IPS-NIHi7 (cell line): ENCODE measurements at regions not wholly inside any gene's neighbourhood (a gene's known extent, or its start where the extent isn't known, plus 50 kb on each side); places are given as distances from the start of the nearest gene placed in this dataset.
A peak's percentile ranks its signal among the peaks of the same experiment; 100 is the strongest.

Experiments
- DNase-seq: peaks from one replicate; pipeline ENCODE4 v3.0.0; 2012; ENCODE audit warnings: mixed read lengths; ENCODE audit errors: extremely low spot score

DNA sequence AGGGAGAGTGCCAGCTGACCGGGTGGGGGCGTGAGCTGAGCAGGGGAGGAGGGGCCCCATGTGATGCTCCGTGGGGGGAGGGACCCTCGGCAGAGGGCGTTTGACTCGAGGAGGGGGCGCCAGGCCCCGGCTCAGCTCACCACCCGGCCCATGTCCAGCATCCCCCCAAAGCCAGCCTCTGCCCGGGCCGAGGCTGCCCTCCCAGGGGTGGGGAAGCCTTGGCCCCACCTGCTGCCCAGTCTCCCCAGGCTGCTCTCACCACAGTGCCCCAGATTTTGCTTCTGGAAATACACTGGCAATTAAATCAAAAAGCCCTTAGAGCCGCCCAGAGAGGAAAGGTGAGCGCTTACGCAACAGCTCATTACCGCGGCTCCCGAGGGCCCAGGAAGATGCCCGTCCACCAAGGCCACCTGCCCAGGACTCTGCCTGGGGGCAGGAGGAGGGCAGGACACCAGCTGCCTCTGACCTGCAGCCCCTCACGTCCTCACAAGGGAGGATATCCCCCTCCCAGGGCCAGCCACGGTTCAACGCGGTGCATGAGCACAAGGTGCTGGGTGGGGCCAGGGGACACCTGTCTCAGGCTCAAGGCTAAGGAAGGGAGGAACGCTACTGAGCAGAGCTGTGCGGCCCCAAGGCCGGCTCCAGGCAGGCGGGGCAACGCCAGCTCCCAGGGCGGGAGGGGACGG, 70.0 kb upstream of the INPP5A start:
- no peak for DNase-seq

DNA sequence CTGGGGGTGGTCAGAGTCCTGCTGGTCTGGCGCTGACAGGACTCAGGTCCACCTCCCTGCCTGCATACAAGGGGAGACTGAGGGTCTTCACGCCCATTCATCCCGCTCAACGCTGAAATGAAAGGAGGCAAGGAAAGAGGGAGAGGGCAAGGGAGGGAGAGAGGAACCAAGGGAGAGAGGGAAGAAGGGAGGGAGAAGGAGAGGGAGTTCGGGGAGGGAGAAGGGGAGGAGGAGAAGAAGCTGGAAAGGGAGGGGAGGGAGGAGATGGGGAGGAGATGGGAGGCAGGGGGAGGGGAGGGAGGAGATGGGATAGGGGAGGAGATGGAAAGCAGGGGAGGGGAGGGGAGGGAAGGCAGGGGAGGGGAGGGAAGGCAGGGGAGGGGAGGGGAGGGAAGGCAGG, 69.4 kb upstream of the INPP5A start:
- no peak for DNase-seq

DNA sequence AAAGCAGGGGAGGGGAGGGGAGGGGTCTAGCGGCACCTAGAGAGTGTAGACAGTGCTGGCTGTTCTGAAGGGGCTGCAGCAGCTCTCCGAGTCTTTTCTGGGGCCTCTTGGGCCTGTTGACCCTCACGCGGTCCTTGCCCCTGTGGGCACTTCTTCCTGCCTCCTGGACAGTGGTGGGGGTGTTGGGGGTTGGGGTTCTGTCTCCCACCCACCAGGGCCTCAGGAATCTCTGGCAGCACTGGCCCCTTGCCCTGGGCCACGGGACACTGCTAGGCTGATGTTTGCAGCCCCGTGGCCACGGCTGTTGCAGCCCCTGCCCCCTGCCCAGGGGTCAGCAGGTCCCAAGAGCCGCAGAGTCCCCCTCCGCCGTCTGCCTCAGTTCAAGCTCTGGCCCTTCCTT, 68.9 kb upstream of the INPP5A start:
- DNase-seq: no peak

DNA sequence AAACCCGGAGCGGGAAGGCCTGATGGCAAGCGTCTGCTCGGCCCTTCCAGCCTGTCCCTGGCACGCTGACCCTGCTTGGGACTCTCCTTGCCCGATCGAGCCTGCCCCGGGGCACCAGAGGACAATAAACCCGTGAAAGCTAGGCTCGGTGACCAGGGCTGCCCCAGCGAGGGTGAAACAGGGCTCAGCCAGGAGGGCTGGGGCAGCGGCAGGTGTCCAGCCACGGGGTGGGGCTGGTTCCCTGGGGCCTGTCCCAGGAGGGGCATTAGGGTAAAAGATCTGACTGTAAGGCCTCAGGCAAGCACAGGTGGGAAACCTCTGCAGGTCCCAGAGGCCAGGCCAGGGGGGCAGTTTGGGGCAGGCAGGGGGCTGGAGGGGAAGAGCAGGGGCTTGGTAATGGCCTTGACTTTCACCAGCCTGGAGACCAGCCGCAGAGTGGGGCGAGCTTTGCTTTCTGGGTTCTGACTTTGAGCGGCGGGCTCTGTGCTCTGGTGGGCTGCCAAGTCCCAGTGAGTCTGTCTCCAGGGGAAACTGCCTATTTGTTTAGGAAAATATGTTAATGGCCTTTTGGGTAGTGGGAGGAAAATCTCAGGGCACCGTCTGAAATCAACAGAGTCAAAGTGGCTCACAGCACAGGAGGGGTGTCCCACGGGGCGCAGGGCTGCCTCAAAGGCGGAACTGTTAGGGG, 68.2 kb upstream of the INPP5A start:
- DNase-seq: no peak

DNA sequence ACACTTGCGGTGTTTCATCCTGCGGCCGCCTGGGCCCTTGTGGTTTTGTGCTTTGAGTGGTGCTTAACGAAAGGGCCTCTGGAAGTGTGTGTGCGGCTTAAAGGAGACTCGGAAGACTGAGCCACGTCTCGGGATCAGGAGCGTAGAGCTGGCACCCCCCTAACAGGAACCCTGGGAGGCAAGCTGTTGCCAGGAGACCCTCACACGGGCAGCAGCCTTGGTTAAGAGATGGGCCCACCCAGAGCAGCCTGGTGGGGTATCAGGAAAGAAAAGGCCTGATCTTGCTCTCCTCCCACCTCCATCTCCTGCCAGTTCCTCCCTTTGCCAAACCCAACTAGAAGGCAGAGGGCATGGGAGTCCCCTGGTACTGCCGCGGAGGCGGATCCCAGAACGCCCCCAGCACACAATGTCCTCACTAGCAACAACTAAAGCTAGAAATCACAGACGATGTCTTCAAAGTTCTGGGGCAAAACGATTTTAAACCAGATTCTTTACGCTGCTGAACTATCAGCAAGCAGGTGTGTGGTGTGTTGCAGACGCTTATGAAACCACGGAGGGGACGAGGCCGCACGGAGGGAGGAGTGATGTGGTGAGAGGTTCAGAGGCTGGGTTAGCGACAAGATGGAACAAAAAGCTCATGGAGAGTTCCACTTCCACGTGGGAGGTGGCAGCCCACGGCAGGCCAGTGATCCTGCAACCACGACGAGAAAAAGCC, 67.0 kb upstream of the INPP5A start:
- no peak for DNase-seq

DNA sequence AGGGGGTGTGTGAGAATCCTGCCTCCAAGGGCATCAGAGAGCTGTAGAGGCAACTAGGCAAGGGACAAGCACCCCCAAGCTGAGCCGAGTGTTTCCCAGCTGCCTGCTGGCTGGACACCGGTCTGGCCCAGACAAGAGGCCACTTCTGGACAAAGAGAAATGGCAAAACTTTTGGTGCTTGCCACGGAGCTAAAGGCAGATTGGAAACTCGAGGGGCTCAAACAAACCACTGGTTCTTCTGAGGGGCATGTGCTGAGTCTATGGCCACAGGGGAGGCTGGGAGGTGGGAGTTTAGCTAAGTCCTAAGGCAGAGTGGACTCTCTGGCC, 66.5 kb upstream of the INPP5A start:
- DNase-seq: no peak

DNA sequence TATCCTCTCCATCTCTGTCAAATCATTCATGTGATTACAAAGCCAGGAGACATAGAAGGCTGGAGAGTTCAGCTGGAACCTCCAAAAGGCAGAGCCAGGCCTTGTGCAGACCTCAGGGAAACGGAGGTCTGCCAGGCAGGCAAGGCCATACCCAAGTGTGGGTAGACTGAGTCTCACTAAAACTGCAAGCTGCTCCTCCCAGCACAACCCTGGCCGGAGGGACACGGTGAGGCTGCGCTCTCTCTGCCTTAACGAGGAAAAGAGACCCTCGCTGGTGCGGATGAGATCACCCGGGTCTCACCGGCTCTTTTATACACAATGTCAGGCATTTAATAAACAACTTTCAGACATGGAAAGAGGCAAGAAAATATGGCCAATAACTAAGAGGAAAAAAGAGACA, 66.1 kb upstream of the INPP5A start:
- no peak for DNase-seq

DNA sequence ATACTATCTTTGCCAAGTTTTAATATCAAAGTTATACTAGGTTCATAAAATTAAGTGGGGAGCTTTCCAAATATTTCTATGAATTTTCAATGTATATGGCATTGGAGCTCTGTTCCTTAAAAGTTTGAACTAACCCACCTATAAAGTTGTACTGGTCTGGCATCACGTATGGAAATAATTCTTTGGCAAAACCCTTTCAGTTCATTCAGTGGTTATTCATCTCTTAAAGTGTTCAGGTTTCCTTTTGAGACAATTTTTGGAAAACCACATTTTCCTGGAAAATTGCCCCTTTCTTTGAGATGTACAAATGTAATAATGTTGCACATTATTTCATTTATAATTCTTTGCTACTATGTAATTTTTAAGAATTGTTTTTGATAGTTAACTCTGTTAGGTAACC, 62.5 kb upstream of the INPP5A start:
- no peak for DNase-seq

- DNase-seq: no peak
Measured at GRCh38 chr10:132476146-132477065, 61.2 kb upstream of the INPP5A start.

DNA sequence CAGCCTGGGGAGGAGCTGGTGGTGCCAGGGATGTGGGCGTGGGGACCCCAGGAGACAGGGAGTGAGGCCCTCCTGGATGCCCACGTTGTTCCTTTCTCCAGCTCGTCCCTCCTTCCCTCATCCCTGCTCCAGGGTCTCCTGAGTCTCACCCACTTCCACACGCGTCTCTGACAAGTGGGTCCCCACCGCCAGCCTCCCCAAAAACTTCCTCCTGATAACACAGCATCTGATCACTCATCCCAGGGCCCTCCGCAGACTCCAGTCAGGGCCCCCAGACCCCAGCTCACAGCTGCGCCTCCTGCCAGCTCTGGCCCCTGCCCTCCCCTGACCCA, 60.6 kb upstream of the INPP5A start:
- DNase-seq: no peak

DNA sequence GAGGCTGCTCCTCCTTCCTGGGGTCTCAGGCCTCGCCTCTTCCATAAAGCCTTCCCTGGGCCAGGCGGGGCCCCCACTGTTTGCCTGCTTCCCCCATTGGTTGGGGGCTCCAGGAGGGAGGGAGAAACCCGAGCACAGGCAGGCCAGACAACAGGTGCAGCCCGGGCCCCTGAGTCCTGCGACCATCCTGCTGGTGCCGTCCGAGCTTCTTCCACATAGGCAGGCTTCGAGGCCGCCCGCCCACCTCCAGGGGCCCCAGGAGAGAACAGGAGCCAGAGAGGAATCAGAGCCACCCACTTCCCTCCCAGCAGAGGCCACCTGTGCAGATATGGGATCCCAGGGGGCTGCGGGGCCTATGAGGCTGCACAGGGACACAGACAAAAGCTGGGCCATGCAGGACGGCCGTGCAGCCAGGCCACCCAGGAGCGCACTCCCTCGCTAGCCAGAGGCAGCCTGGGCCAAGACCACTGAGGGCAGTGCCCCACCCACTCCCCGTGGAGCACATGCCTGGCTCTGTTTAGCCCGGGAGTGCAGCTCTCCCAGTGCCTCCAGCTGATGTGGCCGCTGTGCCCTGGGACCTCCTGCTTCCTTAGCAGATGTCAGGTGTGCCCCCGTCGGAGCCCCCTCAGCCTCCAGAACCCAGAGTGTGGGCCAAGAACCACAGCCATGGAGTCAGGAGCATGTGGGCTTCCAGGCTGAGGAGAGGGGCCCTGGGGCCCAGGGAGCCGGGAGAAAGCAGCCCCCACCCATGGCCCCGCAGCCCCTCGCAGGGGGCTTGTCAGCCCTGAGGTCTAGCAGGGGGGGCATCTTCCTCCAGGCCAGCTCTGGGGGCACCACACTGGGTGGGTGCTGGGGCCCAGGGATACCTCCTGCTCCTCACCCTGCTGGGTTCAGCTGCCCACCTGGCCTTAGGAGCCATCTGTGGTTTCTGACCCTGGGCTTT, 59.9 kb upstream of the INPP5A start:
- DNase-seq: peak; percentile 44

- DNase-seq: no peak
Measured at GRCh38 chr10:132478341-132479023, 59.1 kb upstream of the INPP5A start.

- DNase-seq: no peak
Measured at GRCh38 chr10:132479024-132479602, 58.5 kb upstream of the INPP5A start.

DNA sequence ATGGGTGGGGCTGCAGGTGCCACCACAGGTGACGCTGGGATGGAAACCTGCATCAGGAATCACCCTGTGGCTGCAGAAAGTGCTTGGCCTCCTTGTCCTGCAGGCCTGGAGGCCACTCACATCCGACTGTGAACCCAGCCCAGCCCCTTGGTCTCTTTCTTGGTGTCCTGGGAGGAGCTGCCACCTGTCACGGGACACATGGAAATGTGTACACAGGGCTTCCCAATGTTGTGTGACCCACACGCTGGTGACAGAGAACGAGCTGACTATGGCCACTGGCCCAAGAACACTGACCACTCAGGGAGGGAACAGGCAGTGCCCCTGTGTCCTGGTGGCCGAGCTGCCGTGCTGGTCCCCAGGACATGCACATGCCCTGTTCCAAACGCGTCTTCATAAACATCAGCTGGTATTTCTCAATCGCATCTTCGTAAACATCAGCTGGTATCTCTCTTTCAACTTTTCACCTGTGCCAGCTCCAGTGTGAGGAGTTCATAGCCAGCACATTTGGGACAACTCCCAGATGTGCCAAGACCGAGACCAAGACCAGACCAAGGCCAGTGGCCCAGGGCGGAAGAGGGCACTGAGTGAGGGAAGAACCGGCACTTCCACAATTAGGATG, 57.9 kb upstream of the INPP5A start:
- no peak for DNase-seq

GRCh38 chr10:132480356-132480755, 57.2 kb upstream of the INPP5A start:
- DNase-seq: no peak

GRCh38 chr10:132481690-132482089, 55.9 kb upstream of the INPP5A start:
- DNase-seq: no peak

GRCh38 chr10:132482090-132482800, 55.3 kb upstream of the INPP5A start:
- no peak for DNase-seq

DNA sequence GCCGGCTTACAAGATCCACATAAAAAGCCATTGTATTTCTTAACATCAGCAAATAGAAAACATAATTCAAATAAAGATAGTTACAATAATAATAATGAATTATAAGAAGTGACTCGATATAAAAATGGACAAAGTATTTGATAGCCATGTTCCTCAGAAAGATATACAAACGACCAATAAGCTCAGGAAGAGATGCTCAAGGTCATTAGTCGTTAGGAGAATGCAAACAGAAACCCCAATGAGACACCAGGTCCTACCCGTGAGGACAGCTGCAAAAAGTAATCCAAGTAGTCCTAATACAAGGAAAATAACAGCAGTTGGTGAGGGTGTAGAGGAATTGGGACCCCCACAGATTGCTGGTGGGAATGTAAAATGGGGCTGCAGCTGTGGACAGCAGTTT, 54.2 kb upstream of the INPP5A start:
- DNase-seq: no peak

DNA sequence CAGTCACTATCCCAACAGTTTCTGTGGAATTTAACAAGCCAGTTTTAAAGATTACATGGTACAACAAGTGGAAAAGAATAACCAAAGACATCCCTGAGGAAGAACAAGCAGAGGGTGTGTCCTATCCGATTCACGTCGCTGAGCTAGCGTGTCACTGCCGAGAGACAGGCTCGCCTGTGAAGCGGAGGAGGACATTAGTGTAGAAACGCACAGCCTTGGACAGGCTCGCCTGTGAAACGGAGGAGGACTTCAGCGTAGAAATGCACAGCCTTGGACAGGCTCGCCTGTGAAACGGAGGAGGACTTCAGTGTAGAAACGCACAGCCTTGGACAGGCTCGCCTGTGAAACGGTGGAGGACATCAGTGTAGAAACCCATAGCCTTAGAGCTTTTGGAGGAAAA, 52.7 kb upstream of the INPP5A start:
- DNase-seq: no peak
